DMS53 treated with DMSO at 0.1 percent for 48 hours (cell line): ENCODE measurements at regions not wholly inside any gene's neighbourhood (a gene's known extent, or its start where the extent isn't known, plus 50 kb on each side); places are given as distances from the start of the nearest gene placed in this dataset.
"Not testable (repeated sequence)": the region's sequence is repeated elsewhere in the genome, so short reads cannot be mapped to it uniquely, and the experiment has no call there.

Source experiments
- DNase-seq: peaks from one replicate; lab custom pipeline; 2025; ENCODE audit not compliant: unreplicated experiment; lab: John Stamatoyannopoulos, UW

- DNase-seq = no peak
Observed at GRCh38 chr3:177449360-177450006, 252.2 kb upstream of the TBL1XR1 start.

- DNase-seq = no peak
Observed at GRCh38 chr3:177451301-177451750, 254.0 kb upstream of the TBL1XR1 start.

- DNase-seq = no peak
Observed at GRCh38 chr3:177451864-177452830, 254.9 kb upstream of the TBL1XR1 start.

GRCh38 chr3:177452831-177453450, 255.7 kb upstream of the TBL1XR1 start:
- no peak for DNase-seq

GRCh38 chr3:177453451-177453844, 256.2 kb upstream of the TBL1XR1 start:
- DNase-seq = no peak

- DNase-seq = not testable (repeated sequence)
Observed at GRCh38 chr3:177457204-177457603, 259.9 kb upstream of the TBL1XR1 start.

- DNase-seq = no peak
Observed at GRCh38 chr3:177459401-177459800, 262.1 kb upstream of the TBL1XR1 start.

- no peak for DNase-seq
Observed at GRCh38 chr3:177460047-177460446, 262.8 kb upstream of the TBL1XR1 start.

- DNase-seq = no peak
Observed at GRCh38 chr3:177461765-177462164, 264.5 kb upstream of the TBL1XR1 start.

- DNase-seq = not testable (repeated sequence)
Observed at GRCh38 chr3:177463341-177463740, 266.1 kb upstream of the TBL1XR1 start.

- DNase-seq = no peak
Observed at GRCh38 chr3:177463863-177464262, 266.6 kb upstream of the TBL1XR1 start.

GRCh38 chr3:177464392-177465256, 267.3 kb upstream of the TBL1XR1 start:
- DNase-seq = no peak

GRCh38 chr3:177465257-177465642, 268.0 kb upstream of the TBL1XR1 start:
- no peak for DNase-seq

GRCh38 chr3:177466074-177466473, 268.8 kb upstream of the TBL1XR1 start:
- no peak for DNase-seq

- not testable (repeated sequence) for DNase-seq
Observed at GRCh38 chr3:177466622-177467021, 269.3 kb upstream of the TBL1XR1 start.

- no peak for DNase-seq
Observed at GRCh38 chr3:177467247-177467985, 270.1 kb upstream of the TBL1XR1 start.

- no peak for DNase-seq
Observed at GRCh38 chr3:177468331-177468730, 271.0 kb upstream of the TBL1XR1 start.

GRCh38 chr3:177468816-177469215, 271.5 kb upstream of the TBL1XR1 start:
- no peak for DNase-seq

GRCh38 chr3:177469216-177469615, 271.9 kb upstream of the TBL1XR1 start:
- DNase-seq = no peak
